ENCODE measurements at regions not wholly inside any gene's neighbourhood (a gene's known extent, or its start where the extent isn't known, plus 50 kb on each side); places are given as distances from the start of the nearest gene placed in this dataset.

- Histone ChIP-seq H3K27ac (no peak overlapping the region), H3K4me2 (no peak overlapping the region), H3K4me3 (no peak overlapping the region), H3K9me3 (no peaks in the 10 kb centered on the region; the same call in 2 of the 3 replicates), H3K4me1 (no peaks in the 10 kb centered on the region)
- CTCF ChIA-PET, result no interaction called here
- FAIRE-seq (no peak), DNase-seq (ENCODE audit: low read depth in 1 of 2, low spot score in 1 of 2) (no peak), ATAC-seq (no peak)
- POLR2A ChIA-PET, result no interaction called here
- TF ChIP-seq MAZ (IDR thresholded peaks at IDR 0.05; ENCODE audit: borderline replicate concordance, low read depth, low read length) (no peak), FOSL2 (IDR thresholded peaks at IDR 0.05) (no peak), FOSL2 (CRISPR knock-in tag; IDR thresholded peaks at IDR 0.05) (no peak)
- 35% methylated on average over 4 of the region's 4 CpGs for WGBS (ENCODE audit: missing lambda C conversion rate)
These were observed 113.2 kb upstream of the ADO start for GRCh38 chr10:62691336-62691735.

GRCh38 chr10:62692085-62692484 lies 112.4 kb upstream of the ADO start:
- no peak overlapping the region for H3K4me2 ChIP-seq
- H3K9me3 ChIP-seq, result no peaks in the 10 kb centered on the region; the same call in 2 of the 3 replicates
- no peak overlapping the region for H3K4me3 ChIP-seq
- ATAC-seq (no peak), FAIRE-seq (no peak), DNase-seq (ENCODE audit: low read depth in 1 of 2, low spot score in 1 of 2) (no peak)
- 35% methylated on average over 5 of the region's 5 CpGs for WGBS (ENCODE audit: missing lambda C conversion rate)
- CTCF ChIA-PET, result no interaction called here
- POLR2A ChIA-PET, result no interaction called here
- H3K27ac ChIP-seq, result no peak overlapping the region
- TF ChIP-seq USF2 (IDR thresholded peaks at IDR 0.05), result no peak
- no peak for TF ChIP-seq TP53 (CRISPR knock-in tag; IDR thresholded peaks at IDR 0.05)
- TF ChIP-seq NPAS2 (CRISPR knock-in tag; IDR thresholded peaks at IDR 0.05; ENCODE audit: borderline replicate concordance), result no peak
- TF ChIP-seq ZNF302 (CRISPR knock-in tag; IDR thresholded peaks at IDR 0.05), result no peak
- TF ChIP-seq TFCP2L1 (CRISPR knock-in tag; IDR thresholded peaks at IDR 0.05), result no peak
- no peak for TF ChIP-seq MAZ (IDR thresholded peaks at IDR 0.05; ENCODE audit: borderline replicate concordance, low read depth, low read length)
- no peak for TF ChIP-seq CTCF (IDR thresholded peaks at IDR 0.05)
- no peak for TF ChIP-seq RFX5 (IDR thresholded peaks at IDR 0.05)
- no peak for TF ChIP-seq JUN (IDR thresholded peaks at IDR 0.05)
- TF ChIP-seq ESRRA (IDR thresholded peaks at IDR 0.05; ENCODE audit: borderline replicate concordance, low read length), result no peak
- no peak for TF ChIP-seq HOXB5 (CRISPR knock-in tag; IDR thresholded peaks at IDR 0.05)
- no peaks in the 10 kb centered on the region for H3K4me1 ChIP-seq

GRCh38 chr10:62693306-62693705 lies 111.2 kb upstream of the ADO start:
- DNase-seq (ENCODE audit: low read depth in 1 of 2, low spot score in 1 of 2) (no peak), FAIRE-seq (no peak), ATAC-seq (no peak)
- POLR2A ChIA-PET, result no interaction called here
- CTCF ChIA-PET, result interaction anchor here (1.4 kb wide), 1 partner anchor 30 kb away, joined by 3 read pairs; no protein-coding TSS in a partner anchor
- no peak overlapping the region for H3K4me3 ChIP-seq
- H3K4me1 ChIP-seq, result no peaks in the 10 kb centered on the region
- no peaks in the 10 kb centered on the region; the same call in 2 of the 3 replicates for H3K9me3 ChIP-seq
- no peak overlapping the region for H3K27ac ChIP-seq
- no peak overlapping the region for H3K4me2 ChIP-seq
- TF ChIP-seq NR3C1 (IDR thresholded peaks at IDR 0.05) (no peak), RFX5 (IDR thresholded peaks at IDR 0.05) (no peak), RNF2 (IDR thresholded peaks at IDR 0.05; ENCODE audit: borderline replicate concordance, low read depth) (no peak), CTCF (IDR thresholded peaks at IDR 0.05) (no peak), ELK1 (IDR thresholded peaks at IDR 0.05; ENCODE audit: low read depth, low read length) (no peak), CHD4 (IDR thresholded peaks at IDR 0.05; ENCODE audit: borderline replicate concordance) (no peak), RAD21 (conservative IDR thresholded peaks at IDR 0.05 in 1 of 2, IDR thresholded peaks at IDR 0.05 in 1 of 2) (no peak), TFCP2L1 (CRISPR knock-in tag; IDR thresholded peaks at IDR 0.05) (no peak), ZFP36 (IDR thresholded peaks at IDR 0.05; ENCODE audit: borderline replicate concordance, partially characterized antibody) (no peak), KDM5A (IDR thresholded peaks at IDR 0.05) (no peak), USF2 (IDR thresholded peaks at IDR 0.05) (no peak), SREBF2 (IDR thresholded peaks at IDR 0.05) (no peak), ATOH8 (CRISPR knock-in tag; IDR thresholded peaks at IDR 0.05; ENCODE audit: low read depth) (no peak), HEYL (CRISPR knock-in tag; IDR thresholded peaks at IDR 0.05) (no peak), FOSL2 (IDR thresholded peaks at IDR 0.05) (no peak), FOSL2 (CRISPR knock-in tag; IDR thresholded peaks at IDR 0.05) (no peak), JUN (IDR thresholded peaks at IDR 0.05) (no peak), RCOR1 (IDR thresholded peaks at IDR 0.05; ENCODE audit: low read depth, low read length) (no peak)
- WGBS (ENCODE audit: missing lambda C conversion rate), result 11% methylated on average over 2 of the region's 2 CpGs
